Fibroblast of lung (primary cell): ENCODE measurements at regions not wholly inside any gene's neighbourhood (a gene's known extent, or its start where the extent isn't known, plus 50 kb on each side); places are given as distances from the start of the nearest gene placed in this dataset.
A peak's percentile ranks its signal among the peaks of the same experiment; 100 is the strongest.

ENCODE experiments used
- DNase-seq, 2 donors: peaks; one replicate each; pipeline versions ENCODE4 v3.0.0 to v3.0.0-alpha.2; 2010; ENCODE audit warnings: low read depth in 2 of 2
- H2AFZ ChIP-seq: 2 replicates; pipeline ENCODE4 v1.5.1; 2012; ENCODE audit warnings: low read length, control low read depth, inconsistent platforms
- H3K27ac ChIP-seq: 2 replicates; pipeline ENCODE4 v1.5.1; 2011; ENCODE audit warnings: low read length, control low read depth; ENCODE audit not compliant: insufficient read depth
- H3K27me3 ChIP-seq: 2 replicates; pipeline ENCODE4 v1.5.1; 2011; ENCODE audit warnings: mild to moderate bottlenecking, low read length; ENCODE audit not compliant: control insufficient read depth, insufficient read depth
- H3K36me3 ChIP-seq: 2 replicates; pipeline ENCODE4 v1.5.1; 2011; ENCODE audit warnings: low read length; ENCODE audit not compliant: control insufficient read depth, insufficient read depth
- H3K4me1 ChIP-seq: 2 replicates; pipeline ENCODE4 v1.5.1; 2011; ENCODE audit warnings: low read length; ENCODE audit not compliant: control insufficient read depth, insufficient read depth; ENCODE audit errors: extremely low read depth
- H3K4me2 ChIP-seq: 2 replicates; pipeline ENCODE4 v1.5.1; 2011; ENCODE audit warnings: low read length, control low read depth; ENCODE audit not compliant: insufficient read depth; ENCODE audit errors: extremely low read depth
- H3K4me3 ChIP-seq, 4 experiments: fragments of 200-600 bp in 1 of 4; sonication (generic) in 1 of 4; replicated peaks in 1 of 4; 2 replicates each; pipeline ENCODE4 v1.5.1; 2011 to 2016; ENCODE audit warnings: low read length in 4 of 4, low read depth in 3 of 4, mild to moderate bottlenecking in 3 of 4, control low read depth in 2 of 4, inconsistent platforms in 1 of 4, mixed read lengths in 1 of 4; ENCODE audit not compliant: insufficient read depth in 1 of 4; ENCODE audit errors: control extremely low read depth in 1 of 4
- H3K79me2 ChIP-seq: 2 replicates; pipeline ENCODE4 v1.5.1; 2012; ENCODE audit warnings: mild to moderate bottlenecking, low read length, inconsistent platforms; ENCODE audit not compliant: control insufficient read depth, insufficient read depth
- H3K9ac ChIP-seq: 2 replicates; pipeline ENCODE4 v1.5.1; 2011; ENCODE audit warnings: mild to moderate bottlenecking, low read length, control low read depth; ENCODE audit not compliant: insufficient read depth
- H3K9me3 ChIP-seq: 2 replicates; pipeline ENCODE4 v1.5.1; 2012; ENCODE audit warnings: low read depth, low read length; ENCODE audit not compliant: control insufficient read depth, insufficient read depth
- H4K20me1 ChIP-seq: 2 replicates; pipeline ENCODE4 v1.5.1; 2011; ENCODE audit warnings: low read length; ENCODE audit not compliant: control insufficient read depth, insufficient read depth; ENCODE audit errors: extremely low read depth
- CTCF ChIP-seq, 2 donors: IDR thresholded peaks in 1 of 2; conservative IDR thresholded peaks in 1 of 2; 1 replicate in 1 of 2; 2 replicates in 1 of 2; pipeline ENCODE4 v1.5.1; 2011 to 2012; ENCODE audit warnings: low read length in 2 of 2, control low read depth in 1 of 2, inconsistent platforms in 1 of 2, low read depth in 1 of 2, mild to moderate bottlenecking in 1 of 2
- EZH2 ChIP-seq: IDR thresholded peaks from 2 replicates; pipeline ENCODE4 v1.5.1; 2012; ENCODE audit warnings: low read length, control low read depth, mild to moderate bottlenecking; ENCODE audit errors: missing control alignments

DNA sequence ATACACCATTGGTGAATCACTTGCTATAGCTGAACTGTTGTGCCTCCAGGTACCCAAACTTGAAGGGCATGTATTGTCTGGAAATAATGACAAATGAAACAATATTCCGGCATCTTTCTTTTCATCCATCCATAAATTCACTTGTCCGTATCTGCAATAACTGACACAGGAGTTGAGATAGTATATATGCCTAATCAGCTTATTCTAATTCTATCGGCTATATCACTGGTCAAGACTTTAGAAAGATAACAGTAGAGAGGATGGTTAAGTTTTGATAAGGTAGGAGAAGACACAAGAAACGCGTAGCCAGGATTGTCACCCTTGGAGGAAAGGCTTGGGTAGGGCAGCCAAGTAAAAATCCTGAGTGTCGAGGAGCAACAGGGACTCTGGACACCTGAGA lies 1634.6 kb upstream of the CELF4 start:
- H3K4me2 ChIP-seq = no peak overlapping the region
- no peaks in the 10 kb centered on the region for H3K27me3 ChIP-seq

DNA sequence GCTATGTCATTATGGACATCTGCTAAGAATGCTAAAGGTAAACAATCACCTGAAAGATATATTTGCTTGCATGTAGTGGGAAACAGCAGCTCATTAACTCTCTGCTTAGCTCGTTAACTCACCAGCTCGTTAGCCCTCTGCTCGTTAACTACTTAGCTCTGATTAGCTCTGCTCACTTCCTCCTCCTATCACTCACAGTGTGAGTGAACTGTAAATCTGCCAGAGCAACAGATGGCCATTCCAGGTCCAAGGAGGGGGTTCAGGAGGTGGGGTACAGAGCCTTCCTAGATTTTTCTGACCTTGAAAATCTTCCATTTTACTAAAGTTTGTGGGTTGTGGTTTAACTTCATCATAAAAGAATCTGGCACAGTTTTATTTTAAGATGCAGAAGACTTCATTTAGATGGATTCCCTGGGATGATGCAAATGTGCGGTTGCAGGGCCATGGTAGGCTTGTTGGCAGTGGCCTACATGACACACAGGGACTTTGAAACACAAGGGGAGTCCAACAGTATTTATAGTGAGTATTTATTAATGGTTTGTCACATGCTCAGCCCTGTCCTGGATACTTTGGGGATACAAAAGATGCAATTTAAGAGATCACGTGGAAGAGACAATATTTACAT lies 1633.7 kb upstream of the CELF4 start:
- Histone ChIP-seq H3K79me2 (no peaks in the 10 kb centered on the region), H3K27me3 (no peaks in the 10 kb centered on the region), H3K4me2 (no peak overlapping the region), H3K9me3 (no peaks in the 10 kb centered on the region), H3K4me3 (no peak overlapping the region), H3K27ac (no peak overlapping the region), H2AFZ (no peak overlapping the region), H4K20me1 (no peaks in the 10 kb centered on the region), H3K36me3 (no peaks in the 10 kb centered on the region), H3K9ac (no peak overlapping the region), H3K4me1 (no peaks in the 10 kb centered on the region)
- TF ChIP-seq CTCF (conservative IDR thresholded peaks at IDR 0.05 in 1 of 2, IDR thresholded peaks at IDR 0.05 in 1 of 2; ENCODE audit: low read depth in 1 of 2, low read length in 2 of 2) (no peak), EZH2 (no peak)
- DNase-seq = peak; percentile 16 to 72

More for the DNA sequence above, 1634.6 kb upstream of the CELF4 start:
- Histone ChIP-seq H3K27ac (no peak overlapping the region), H2AFZ (no peak overlapping the region), H3K9ac (no peak overlapping the region), H3K36me3 (no peaks in the 10 kb centered on the region), H3K4me1 (no peaks in the 10 kb centered on the region), H3K4me3 (no peak overlapping the region), H3K9me3 (no peaks in the 10 kb centered on the region), H4K20me1 (no peaks in the 10 kb centered on the region), H3K79me2 (no peaks in the 10 kb centered on the region)
- no peak for DNase-seq
- TF ChIP-seq CTCF (conservative IDR thresholded peaks at IDR 0.05 in 1 of 2, IDR thresholded peaks at IDR 0.05 in 1 of 2; ENCODE audit: low read depth in 1 of 2, low read length in 2 of 2) (no peak), EZH2 (no peak)

GRCh38 chr18:39198376-39198775 lies 1632.8 kb upstream of the CELF4 start:
- H3K4me3 ChIP-seq = no peak overlapping the region
- no peak overlapping the region for H3K27ac ChIP-seq
- no peak overlapping the region for H3K9ac ChIP-seq
- no peak overlapping the region for H3K4me2 ChIP-seq
- DNase-seq = peak; percentile 57 to 68
- TF ChIP-seq EZH2 (no peak), CTCF (conservative IDR thresholded peaks at IDR 0.05 in 1 of 2, IDR thresholded peaks at IDR 0.05 in 1 of 2; ENCODE audit: low read depth in 1 of 2, low read length in 2 of 2) (no peak)
- H3K36me3 ChIP-seq = no peaks in the 10 kb centered on the region
- H3K79me2 ChIP-seq = no peaks in the 10 kb centered on the region
- H3K4me1 ChIP-seq = no peaks in the 10 kb centered on the region
- no peaks in the 10 kb centered on the region for H3K9me3 ChIP-seq
- no peaks in the 10 kb centered on the region for H4K20me1 ChIP-seq
- no peak overlapping the region for H2AFZ ChIP-seq
- no peaks in the 10 kb centered on the region for H3K27me3 ChIP-seq
